ENCODE measurements at regions not wholly inside any gene's neighbourhood (a gene's known extent, or its start where the extent isn't known, plus 50 kb on each side); places are given as distances from the start of the nearest gene placed in this dataset.
A peak's percentile ranks its signal among the peaks of the same experiment; 100 is the strongest.
"Not testable (repeated sequence)": the region's sequence is repeated elsewhere in the genome, so short reads cannot be mapped to it uniquely, and the experiment has no call there.

DNA sequence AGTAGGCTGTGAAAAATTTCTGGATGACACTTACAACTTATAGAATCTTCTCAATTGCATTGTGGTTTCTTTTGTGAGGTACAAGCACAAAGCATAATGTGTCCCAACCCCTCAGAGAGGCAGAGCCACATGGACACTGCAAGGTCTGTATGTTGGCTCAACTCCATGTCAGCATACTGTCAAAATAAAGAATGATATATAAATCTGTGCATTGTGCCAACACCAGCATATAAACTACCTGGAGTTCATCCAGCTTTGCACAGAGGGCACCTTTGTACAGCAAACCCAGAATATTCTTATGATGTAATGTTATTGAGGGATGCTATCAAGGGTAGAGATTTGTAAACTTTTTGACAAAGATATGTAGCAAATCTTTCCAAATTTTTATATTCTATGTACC, 1065.8 kb upstream of the MIR17HG start:
- DNase-seq, result no peak

DNA sequence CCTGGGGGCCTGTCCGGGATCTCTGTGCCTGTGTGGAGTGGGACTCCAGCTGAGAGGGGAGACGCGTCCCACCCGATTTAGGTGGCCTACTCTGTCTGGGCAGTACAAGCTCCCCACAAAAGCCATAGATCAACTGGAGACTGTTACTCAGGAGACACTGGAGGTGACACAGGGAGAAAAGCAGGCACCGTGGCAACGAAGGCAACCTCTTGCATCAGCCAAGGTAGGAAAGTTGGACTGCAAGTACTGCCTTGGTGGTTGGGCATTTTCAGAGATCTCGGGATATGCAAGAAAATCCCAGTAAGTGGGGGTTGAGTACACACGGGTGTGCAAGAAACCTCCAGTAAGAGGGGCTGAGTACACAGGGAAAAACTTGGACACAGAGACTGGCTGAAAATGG, 1060.0 kb upstream of the MIR17HG start:
- DNase-seq, result no peak

DNA sequence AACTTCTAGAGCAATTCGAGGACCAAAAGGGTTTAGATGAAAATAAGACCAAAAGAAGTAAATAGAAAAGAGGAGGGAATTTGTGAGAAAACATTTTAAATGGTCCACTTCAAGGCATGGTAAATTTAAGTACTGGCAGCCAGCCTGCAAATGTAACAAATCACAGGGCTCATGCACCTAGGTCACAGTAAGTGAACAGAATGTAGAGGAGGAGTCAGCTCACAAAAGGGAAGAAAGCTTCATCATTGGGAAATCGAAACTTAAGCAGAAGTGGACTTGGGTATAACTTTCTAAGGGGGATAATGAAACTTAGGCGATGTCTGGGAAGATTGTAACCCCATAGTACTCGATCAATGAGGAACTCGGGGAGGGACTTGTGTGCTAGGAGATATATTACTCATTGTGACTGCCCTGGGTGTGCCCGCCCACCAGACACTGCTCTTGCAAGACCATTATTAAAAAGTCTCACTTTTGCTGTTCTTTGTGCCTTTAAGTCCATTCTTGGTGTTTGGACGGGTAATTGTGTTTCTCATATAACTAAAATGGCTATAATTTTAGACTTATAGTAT, 1053.6 kb upstream of the MIR17HG start:
- no peak for DNase-seq

DNA sequence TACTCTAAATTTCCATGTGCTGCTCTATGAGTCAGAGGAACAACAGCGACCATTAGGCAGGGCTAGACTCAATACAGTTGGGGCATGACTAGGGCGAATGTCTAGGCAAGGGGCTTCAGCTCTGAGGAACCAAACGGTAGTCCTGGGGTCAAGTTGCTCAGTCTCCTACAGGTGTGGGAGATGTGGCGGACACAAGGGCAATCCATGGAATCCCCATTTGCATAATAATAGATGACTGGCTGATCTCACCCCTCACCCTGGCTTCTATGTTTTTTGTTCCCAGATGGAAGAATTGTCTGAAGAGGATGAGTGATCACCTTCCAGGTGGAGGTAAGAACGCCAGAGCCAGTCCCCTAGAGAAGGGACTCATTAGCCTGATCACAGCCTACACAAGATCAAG, 1048.2 kb upstream of the MIR17HG start:
- no peak for DNase-seq

DNA sequence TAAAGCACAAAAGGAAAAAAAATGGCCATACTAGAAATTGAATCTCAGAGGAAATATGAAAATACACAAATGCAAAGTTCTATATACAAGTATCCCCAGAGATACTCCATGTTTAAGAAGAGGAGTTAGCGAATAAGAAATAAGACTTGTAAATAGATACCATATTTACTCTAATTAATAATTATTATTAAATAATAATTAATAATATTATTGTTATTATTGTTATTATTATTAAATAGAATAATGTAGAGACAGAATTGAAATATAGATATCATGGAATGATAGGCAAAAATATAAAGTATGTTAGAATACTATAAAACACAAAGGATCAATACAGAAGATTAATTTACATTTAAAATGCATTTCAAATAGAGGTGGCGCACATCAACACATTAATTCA, 1047.5 kb upstream of the MIR17HG start:
- DNase-seq, result no peak

DNA sequence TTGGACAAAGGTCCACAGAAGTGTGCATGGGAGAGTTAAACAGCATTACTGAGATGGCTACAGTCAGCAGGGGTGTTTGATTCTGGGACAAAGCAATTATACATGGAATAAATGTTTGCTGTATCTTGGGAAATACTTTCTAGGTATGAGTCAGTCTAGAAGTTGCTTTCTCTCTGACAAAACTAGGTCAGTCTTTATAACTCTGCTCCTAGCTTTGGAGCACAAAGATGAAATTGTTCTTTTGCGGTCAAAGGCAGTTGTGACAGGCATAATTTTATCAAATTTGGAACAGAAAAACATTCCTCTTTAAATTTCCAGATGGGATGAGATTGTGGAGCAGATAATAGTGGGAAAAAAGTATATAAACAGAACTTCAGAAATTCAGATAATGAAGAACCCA, 1045.4 kb upstream of the MIR17HG start:
- DNase-seq, result peak; percentile 29

DNA sequence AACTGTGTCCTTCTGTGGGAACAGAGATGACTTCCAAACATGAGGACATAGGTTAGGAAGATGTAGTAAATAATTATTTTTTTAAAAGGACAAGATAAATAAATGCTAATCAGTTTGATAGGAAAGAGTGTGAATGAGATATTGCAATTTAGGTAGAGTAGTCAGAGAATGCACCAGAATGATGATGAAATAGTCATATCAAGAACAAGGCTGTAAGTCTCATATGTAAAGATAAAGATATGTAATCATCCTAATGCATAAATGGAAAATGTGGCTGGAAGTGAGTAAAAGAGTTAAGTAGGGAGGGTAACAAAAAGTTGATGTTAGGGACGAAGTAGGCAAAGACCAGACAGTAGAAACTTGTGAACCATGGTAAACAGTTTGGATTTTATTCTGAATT, 1041.7 kb upstream of the MIR17HG start:
- DNase-seq, result no peak

DNA sequence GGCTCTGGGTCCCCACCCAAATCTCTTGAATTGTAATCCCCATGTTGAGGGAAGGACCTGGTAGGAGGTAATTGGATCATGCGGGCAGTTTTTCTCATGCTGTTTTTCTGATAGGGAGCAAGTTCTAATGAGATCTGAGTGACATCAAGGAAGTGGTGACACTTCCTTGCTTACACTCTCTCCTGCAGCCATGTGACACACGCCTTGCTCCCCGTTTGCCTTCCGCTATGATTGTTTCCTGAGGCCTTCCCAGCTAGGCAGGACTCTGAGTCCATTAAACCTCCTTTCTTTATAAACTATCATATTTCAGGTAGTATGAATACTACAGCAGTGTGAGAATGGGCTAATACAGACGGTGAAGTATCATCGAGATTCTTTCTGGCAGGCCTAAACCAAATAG, 1040.4 kb upstream of the MIR17HG start:
- no peak for DNase-seq

DNA sequence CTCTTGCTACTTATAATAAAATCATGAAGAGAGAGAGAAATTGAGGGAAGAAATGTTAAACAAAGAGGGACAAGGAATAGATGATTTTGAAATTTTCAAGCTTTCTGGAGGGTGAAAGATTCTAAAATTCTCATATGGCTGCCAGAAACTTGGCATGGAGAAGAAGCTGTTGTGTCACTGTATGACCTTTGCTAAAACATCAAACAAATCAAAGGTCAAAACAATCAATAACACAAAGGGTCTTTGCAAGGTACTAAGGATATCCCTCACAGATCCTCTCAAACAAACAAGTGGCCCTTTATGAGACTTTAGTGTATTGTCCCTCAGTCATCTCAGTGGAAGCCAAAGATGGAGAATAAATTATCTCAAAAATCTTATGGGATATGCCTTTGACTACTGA, 1039.2 kb upstream of the MIR17HG start:
- DNase-seq, result no peak

DNA sequence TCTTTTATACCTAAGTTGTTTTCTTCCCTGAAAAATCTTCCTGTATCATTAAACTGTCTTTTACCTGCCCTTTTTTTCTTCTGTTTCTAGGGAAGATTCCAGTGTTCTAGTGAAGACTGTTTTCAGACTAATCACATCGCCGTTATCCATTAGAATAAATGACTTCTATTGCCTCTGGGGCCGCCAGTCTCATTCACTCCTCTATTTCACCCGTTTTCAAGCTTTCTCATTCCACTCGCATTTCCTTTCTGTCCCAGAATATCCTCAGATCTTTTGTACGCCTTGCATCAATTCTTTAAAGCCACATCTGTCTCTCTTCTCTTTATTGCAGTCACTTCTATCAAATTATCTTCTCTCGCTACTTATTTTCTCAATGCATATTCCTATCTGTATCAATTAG, 1035.6 kb upstream of the MIR17HG start:
- DNase-seq, result no peak

DNA sequence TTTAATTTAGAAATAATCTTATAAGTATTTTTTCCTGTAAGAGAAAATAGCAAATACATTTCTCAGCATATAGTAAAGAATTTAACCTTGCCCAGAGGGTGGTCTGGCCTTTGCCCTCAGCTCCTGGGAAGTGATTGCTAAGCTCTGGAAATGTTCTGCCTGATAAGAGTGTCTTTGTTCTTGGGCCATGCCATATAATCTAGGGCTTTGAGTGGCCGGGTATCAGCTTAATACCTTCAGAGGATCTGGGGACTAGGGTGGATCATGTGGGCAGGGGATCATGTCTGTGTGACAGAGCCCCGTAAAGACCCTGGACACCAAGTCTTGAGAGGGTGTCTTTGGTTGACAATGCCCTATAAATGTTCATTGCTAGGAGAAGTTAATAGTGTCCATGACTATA, 1032.4 kb upstream of the MIR17HG start:
- no peak for DNase-seq

DNA sequence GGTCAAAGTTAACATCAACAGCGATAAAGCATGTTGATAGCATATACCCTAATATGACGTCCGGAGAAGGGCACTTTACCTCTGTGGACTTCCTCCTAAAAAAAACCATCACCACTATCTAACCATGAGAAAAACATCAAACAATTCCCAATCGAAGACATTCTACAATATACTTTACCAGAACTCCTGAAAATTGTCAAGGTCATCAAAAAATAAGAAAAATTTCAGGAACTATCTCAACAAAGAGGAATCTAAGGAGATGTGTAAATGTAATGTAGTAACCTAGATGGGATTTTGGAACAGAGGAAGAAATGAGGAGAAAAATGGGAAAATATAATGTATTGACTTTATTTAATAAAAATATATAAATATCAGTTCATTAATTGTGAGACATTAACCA, 1026.8 kb upstream of the MIR17HG start:
- no peak for DNase-seq

DNA sequence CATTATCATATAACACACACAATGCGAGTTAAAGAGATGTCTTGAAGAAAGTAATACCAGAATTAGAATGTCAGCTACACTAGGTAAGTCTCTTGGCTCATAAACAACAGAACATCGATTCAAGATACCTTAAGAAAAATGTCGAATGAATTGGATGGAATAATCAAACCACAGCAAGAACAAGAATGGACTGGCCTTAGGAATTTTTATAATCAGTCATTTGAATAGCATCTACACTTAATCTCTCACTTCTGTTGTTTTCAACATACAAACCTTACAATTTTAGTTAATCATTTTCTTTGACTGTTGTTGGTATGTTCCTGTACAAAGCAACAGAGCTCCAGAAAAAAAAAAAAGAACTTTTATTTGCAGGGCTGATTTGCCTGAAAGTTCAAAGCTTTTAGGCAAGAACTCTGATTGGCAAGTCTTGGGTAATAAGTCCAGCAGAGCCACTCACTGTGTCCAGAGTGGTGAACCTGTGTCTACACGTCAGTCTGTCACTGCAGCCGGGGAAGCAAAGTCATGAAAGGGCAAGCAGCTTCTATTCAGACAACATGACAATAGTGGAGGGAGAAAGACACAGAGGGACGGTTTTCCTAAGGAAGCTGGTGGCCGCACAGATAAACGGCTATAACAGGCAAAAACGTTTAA, 1026.1 kb upstream of the MIR17HG start:
- no peak for DNase-seq

DNA sequence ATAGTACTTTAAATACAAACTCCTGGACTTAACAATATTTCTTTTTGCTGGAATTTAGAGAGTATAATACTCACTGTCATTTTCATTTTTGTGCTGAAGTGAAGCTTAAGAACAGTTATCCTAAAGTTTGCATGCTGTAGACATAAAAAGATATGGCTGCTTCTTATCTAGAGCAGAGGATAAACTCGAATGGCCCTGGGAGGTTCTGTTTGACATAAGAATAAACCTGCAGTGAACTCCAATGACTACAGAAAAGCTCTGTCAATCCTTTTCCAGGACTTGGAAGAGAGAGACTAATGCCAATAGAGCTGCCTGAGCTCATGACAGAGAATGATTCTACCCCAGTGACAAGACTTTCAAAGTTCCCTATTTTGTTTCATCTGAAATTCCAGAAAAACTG, 1017.8 kb upstream of the MIR17HG start:
- no peak for DNase-seq

DNA sequence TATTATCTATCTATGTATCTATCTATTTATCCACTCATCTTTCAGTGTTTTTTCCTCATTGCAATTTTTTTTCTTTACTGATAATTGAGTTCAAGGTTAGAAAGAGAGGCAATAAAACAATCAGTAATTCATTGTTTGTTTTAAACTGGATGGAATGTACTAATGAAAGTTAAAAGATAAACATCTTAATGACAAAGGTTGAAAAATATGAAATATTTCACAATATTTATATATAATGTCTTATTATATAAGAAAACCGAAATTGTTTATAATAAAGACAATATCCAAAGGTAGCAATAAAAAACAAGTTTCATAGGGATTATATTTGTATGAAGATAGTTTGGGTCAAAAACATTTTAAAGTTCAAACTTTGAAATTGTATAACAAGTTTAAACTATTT, 1015.5 kb upstream of the MIR17HG start:
- no peak for DNase-seq

DNA sequence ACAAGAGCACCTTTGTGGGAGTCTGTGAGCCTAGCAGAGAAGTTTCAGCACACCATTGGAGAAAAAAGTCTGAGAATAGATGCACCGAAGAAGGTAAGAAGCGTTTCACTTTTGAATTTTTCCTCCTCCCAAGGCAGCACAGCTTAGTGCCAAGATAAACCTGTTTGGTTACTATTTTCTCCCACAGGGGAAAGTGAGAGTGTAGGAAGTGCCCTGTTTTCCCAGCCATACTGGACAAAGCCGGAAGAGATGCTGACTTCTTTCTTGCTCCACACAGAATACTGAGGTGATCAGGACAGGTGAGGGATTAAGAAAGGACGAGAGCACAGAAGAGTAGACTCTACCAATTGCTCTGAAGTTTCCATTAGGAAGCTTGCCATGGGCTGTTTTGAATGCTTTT, 1011.0 kb upstream of the MIR17HG start:
- no peak for DNase-seq

DNA sequence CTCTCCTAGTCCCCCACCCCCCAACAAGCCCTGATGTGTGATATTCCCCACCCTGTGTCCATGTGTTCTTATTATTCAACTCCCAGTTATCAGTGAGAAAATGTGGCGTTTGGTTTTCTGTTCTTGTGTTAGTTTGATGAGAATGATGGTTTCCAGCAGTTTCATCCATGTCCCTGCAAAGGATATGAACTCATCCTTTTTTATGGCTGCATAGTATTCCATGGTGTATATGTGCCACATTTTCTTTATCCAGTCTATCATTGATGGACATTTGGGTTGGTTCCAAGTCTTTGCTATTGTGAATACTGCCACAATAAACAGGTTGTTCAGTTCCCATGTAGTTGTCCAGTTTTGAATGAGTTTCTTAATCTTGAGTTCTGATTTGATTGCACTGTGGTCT, 1006.1 kb upstream of the MIR17HG start:
- not testable (repeated sequence) for DNase-seq

DNA sequence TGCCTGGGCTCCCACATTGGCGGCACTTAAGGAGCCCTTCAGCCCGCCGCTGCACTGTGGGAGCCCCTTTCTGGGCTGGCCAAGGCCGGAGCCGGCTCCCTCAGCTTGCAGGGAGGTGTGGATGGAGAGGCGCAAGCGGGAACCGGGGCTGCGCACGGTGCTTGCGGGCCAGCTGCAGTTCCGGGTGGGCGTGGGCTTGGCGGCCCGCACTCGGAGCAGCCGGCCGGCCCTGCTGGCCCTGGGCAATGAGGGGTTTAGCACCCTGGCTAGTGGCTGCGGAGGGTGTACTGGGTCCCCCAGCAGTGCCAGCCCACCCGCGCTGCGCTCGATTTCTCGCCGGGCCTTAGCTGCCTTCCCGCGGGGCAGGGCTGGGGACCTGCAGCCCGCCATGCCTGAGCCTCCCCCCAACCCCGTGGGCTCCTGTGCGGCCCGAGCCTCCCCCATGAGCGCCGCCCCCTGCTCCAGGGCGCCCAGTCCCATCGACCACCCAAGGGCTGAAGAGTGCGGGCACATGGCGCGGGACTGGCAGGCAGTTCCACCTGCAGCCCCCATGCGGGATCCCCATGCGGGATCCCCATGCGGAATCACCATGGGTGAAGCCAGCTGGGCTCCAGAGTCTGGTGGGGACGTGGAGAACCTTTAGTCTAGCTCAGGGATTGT, 998.9 kb upstream of the MIR17HG start:
- DNase-seq, result not testable (repeated sequence)

DNA sequence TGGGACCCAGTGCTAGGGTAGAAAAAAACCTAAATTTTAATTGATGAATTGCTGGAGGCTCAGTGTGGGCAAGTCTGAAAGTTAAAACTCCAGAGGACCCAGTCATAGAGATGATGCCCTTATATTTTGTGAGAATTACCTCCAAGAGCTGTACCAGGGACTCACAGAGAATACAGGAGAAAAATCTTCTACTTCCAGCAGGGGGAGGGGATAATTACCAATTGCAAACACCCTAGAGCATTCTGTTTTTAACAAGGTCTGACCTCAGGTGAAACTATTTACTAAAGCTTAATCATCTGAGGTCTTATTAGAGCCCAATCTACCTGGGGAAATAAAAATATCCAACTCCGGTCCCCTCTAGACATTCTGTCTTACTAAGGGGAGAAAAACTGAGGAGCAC, 994.7 kb upstream of the MIR17HG start:
- DNase-seq, result no peak

DNA sequence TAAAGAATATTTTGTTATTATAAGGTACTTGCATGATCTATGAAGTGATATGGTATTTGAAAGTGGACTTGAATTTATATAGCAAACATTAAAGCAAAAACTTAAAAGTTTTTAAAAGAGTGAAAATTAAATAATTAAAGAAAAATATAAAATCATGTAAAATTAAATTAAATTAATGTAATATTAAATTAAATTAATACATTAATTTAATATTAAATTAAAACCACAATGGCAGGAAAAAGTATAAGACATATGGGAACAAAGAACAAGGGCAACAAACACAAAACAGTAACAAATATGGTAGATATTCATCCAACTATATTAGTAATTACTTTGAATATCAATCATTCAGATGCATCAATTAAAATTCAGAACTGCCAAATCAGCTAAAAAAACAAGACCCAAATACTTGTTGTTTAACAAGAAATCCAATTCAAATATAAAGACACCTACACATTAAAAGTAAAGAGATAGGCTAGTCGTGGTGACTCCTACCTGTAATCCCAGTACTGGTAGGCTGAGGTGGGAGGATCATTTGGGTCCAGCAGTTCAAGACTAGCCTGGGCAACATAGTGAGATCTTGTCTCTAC, 992.2 kb upstream of the MIR17HG start:
- DNase-seq, result no peak

DNA sequence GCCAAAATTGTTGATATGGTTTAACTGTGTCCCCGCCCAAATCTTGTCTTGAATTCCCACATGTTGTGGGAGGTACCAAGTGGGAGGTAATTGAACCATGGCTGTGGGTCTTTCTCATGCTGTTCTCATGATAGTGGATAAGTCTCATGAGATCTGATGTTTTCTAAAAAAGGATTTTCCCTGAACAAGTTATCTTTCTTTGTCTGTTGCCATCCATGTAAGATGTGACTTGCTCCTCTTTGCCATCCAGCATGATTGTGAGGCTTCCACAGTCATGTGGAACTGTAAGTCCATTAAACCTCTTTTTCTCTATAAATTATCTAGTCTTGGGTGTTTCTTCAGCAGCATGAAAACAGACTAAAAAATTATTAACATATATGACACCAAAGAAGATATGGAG, 986.7 kb upstream of the MIR17HG start:
- DNase-seq, result no peak

DNA sequence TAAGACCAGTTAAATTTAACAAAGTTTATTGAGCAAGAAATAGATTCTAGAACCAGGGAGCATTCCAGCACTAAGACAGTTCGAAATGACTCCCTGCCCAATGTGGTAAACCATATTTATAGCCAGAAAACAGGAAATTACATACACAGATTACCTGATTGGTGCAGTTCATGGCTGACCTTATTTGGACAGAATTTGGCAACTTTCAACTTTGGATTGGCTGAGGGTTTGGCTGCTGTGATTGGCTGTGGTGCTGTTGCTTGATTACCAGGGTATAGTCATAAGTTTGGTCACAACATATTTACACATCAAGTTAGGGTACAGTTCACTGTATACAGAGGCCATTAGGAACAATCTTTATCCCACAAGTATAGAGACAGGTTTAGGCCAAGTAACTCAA, 984.8 kb upstream of the MIR17HG start:
- DNase-seq, result no peak

DNA sequence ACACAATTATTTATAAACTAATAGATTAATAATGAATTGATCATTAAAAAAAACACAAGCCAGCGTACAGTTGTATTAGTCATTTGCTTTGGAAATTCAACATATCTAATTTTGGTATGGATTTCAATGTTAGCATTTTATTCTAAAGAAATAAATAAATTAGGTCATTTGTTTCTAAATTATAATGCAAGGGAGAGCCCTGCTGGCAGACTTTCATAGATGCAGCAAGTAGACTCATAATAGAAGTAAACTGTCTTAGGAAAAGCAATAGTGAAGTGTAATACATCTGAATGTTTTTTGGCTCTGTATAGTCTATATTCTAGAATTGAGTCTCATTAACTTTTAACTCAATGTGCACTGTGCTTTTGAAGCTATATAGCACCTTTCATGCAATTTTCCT, 982.4 kb upstream of the MIR17HG start:
- DNase-seq, result no peak

DNA sequence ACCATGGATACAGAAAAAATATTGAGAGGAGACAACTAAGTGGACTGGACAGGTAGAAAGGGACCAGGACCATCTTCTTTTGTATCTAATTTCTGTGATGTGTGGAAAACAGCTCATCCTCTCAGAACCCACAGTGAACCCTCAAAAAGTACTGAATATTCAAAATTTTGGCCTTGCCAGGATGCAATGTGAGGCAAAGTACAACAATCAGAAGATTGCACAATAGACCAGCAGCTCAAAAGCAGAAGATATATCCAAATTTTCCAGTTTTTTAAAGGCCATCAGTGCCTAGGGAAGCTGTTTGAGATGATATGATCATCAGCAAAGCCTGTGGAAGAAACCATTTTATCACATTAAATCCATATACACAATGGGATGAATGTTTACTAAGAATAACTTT, 973.3 kb upstream of the MIR17HG start:
- DNase-seq, result no peak
